Gastrocnemius medialis (tissue), 4 donors: ENCODE measurements at regions not wholly inside any gene's neighbourhood (a gene's known extent, or its start where the extent isn't known, plus 50 kb on each side); places are given as distances from the start of the nearest gene placed in this dataset.
"Not testable (repeated sequence)": the region's sequence is repeated elsewhere in the genome, so short reads cannot be mapped to it uniquely, and the experiment has no call there.

Source experiments
- ATAC-seq, 2 donors: fragments of 150-250 bp; one replicate each; pipeline ENCODE4 v1.9.1; 2016
- DNase-seq, 2 donors: peaks; one replicate each; pipeline ENCODE4 v3.0.0-alpha.2; 2019
- H3K27ac ChIP-seq, 4 donors: fragments of 200-600 bp; sonication (generic); 1 replicate in 1 of 4; 2 replicates in 3 of 4; pipeline ENCODE4 v1.5.1; 2016 to 2018; ENCODE audit warnings: mild to moderate bottlenecking in 2 of 4, moderate library complexity in 1 of 4
- H3K27me3 ChIP-seq, 3 donors: fragments of 200-600 bp; sonication (generic) in 2 of 3; 1 replicate in 1 of 3; 2 replicates in 2 of 3; pipeline versions ENCODE4 v1.5.1 to v1.6.0; 2016 to 2019; ENCODE audit warnings: mild to moderate bottlenecking in 1 of 3, moderate library complexity in 1 of 3
- H3K36me3 ChIP-seq, 2 donors: fragments of 200-600 bp; sonication (generic) in 1 of 2; one replicate each; pipeline ENCODE4 v1.5.1; 2017 to 2018
- H3K4me1 ChIP-seq, 2 donors: fragments of 200-600 bp; sonication (generic) in 1 of 2; one replicate each; pipeline ENCODE4 v1.5.1; 2016 to 2017; ENCODE audit warnings: mild to moderate bottlenecking in 2 of 2
- H3K4me3 ChIP-seq, 4 donors: fragments of 200-600 bp; sonication (generic) in 3 of 4; 1 replicate in 1 of 4; 2 replicates in 3 of 4; pipeline ENCODE4 v1.5.1; 2016 to 2019; ENCODE audit warnings: mild to moderate bottlenecking in 2 of 4
- H3K9me3 ChIP-seq, 3 donors: fragments of 200-600 bp; sonication (generic) in 2 of 3; 1 replicate in 1 of 3; 2 replicates in 2 of 3; pipeline ENCODE4 v1.5.1; 2016 to 2019
- POLR2A ChIP-seq, 2 donors: fragments of 450-650 bp; IDR thresholded peaks; one replicate each; pipeline ENCODE4 v1.6.1; 2017; ENCODE audit warnings: antibody characterized with exemption in 2 of 2, mild to moderate bottlenecking in 2 of 2, moderate library complexity in 2 of 2
- in situ Hi-C, 4 donors: fragments of 200-750 bp; cut with MboI; loops; one replicate each; pipeline versions ENCODE4 v1.15.0 to v1.8.0; 2017; ENCODE audit warnings: low sequenced_read_pairs in 4 of 4
- intact Hi-C: fragments of 100-400 bp; cut with DNase I; formaldehyde crosslinking; loops from one replicate; pipeline ENCODE4 v1.15.1; 2023; ENCODE audit warnings: low total_unique reads
- TF ChIP-seq, protein P1 (sequence below), 5 experiments: fragments of 450-650 bp in 3 of 5; fragments of 200-600 bp in 2 of 5; sonication (generic) in 2 of 5; IDR thresholded peaks in 4 of 5; conservative IDR thresholded peaks in 1 of 5; 1 replicate in 4 of 5; 2 replicates in 1 of 5; pipeline ENCODE4 v1.5.1; 2016 to 2019; ENCODE audit warnings: antibody characterized with exemption in 5 of 5, mild to moderate bottlenecking in 3 of 5, moderate library complexity in 3 of 5

DNA sequence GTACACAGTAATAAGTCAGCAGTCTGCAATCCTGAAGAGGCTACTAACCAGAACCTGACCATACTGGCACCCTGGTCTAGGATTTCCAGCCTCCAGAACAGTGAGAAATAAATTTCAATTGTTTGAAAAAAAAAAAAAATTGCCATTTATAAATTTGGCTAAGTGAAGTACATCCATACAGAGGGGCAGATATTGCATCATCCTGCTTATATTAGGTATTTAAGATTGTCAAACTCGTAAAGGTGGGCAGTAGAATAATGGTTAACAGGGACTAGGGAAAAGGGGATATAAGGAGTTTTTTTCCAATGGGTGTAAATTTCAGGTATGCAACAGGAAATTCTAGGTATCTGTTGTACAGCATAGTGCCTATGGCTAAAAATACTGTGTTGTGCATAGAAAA lies 1250.9 kb downstream of the BRINP3 start:
- Histone ChIP-seq H3K36me3 (no peaks in the 10 kb centered on the region), H3K4me3 (no peak overlapping the region), H3K4me1 (no peaks in the 10 kb centered on the region), H3K27ac (no peak overlapping the region), H3K9me3 (no peaks in the 10 kb centered on the region), H3K27me3 (no peaks in the 10 kb centered on the region)
- intact Hi-C loops (no loop called here), in situ Hi-C loops (no loop called here)
- no peak for ATAC-seq
- no peak for DNase-seq
- no peak for TF ChIP-seq POLR2A (IDR thresholded peaks at IDR 0.05)
- TF ChIP-seq, protein P1, sequence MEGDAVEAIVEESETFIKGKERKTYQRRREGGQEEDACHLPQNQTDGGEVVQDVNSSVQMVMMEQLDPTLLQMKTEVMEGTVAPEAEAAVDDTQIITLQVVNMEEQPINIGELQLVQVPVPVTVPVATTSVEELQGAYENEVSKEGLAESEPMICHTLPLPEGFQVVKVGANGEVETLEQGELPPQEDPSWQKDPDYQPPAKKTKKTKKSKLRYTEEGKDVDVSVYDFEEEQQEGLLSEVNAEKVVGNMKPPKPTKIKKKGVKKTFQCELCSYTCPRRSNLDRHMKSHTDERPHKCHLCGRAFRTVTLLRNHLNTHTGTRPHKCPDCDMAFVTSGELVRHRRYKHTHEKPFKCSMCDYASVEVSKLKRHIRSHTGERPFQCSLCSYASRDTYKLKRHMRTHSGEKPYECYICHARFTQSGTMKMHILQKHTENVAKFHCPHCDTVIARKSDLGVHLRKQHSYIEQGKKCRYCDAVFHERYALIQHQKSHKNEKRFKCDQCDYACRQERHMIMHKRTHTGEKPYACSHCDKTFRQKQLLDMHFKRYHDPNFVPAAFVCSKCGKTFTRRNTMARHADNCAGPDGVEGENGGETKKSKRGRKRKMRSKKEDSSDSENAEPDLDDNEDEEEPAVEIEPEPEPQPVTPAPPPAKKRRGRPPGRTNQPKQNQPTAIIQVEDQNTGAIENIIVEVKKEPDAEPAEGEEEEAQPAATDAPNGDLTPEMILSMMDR (IDR thresholded peaks at IDR 0.05 in 4 of 5, conservative IDR thresholded peaks at IDR 0.05 in 1 of 5): no peak

GRCh38 chr1:189237008-189237407 lies 1240.7 kb downstream of the BRINP3 start:
- Histone ChIP-seq H3K4me3 (no peak overlapping the region), H3K27ac (no peak overlapping the region), H3K36me3 (no peaks in the 10 kb centered on the region), H3K9me3 (no peaks in the 10 kb centered on the region), H3K27me3 (no peaks in the 10 kb centered on the region), H3K4me1 (no peaks in the 10 kb centered on the region)
- no peak for DNase-seq
- TF ChIP-seq POLR2A (IDR thresholded peaks at IDR 0.05): no peak
- TF ChIP-seq, protein P1 (IDR thresholded peaks at IDR 0.05 in 4 of 5, conservative IDR thresholded peaks at IDR 0.05 in 1 of 5): no peak
- ATAC-seq: no peak
- in situ Hi-C loops (no loop called here), intact Hi-C loops (no loop called here)

DNA sequence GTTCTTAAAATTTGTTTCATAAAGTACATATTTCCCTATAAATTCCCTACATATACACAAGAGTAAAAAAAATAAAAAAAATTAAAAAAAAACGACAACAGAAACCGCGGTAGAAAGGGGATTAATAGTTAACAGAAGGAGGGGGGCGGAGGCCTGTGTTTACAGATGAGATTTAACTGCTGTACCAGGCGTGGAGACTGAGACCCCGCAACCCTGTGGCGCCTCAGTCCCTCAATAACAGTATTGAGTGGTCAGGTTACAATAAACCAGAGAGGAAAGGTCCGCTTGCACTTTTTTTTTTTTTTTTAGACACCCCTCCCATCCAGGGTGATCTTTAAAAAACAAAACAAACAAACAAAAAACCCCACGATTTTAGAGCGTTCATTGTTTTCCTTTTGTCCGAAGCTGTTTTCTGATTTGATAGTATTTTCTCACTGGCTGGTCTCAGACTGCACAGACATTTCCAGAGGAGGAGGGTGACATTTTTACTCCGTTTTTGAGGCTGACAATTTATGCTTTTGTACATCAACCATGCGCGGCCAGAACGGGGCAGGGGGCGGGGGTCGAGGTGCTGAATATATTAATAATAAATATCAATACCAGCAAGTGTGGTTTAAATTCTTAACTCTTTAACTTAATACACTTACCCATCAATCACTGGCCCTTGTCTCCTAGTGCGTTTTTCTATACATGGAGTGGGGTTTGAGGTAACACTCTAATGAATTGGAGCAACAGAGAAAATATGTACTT lies 1223.9 kb downstream of the BRINP3 start:
- Histone ChIP-seq H3K9me3 (no peaks in the 10 kb centered on the region), H3K27ac (no peak overlapping the region), H3K27me3 (no peaks in the 10 kb centered on the region), H3K4me1 (no peaks in the 10 kb centered on the region), H3K4me3 (no peak overlapping the region), H3K36me3 (no peaks in the 10 kb centered on the region)
- DNase-seq (no peak), ATAC-seq (no peak)
- TF ChIP-seq POLR2A (IDR thresholded peaks at IDR 0.05): no peak
- TF ChIP-seq, protein P1 (IDR thresholded peaks at IDR 0.05 in 4 of 5, conservative IDR thresholded peaks at IDR 0.05 in 1 of 5): no peak
- in situ Hi-C loops: no loop called here
- intact Hi-C loops: no loop called here

DNA sequence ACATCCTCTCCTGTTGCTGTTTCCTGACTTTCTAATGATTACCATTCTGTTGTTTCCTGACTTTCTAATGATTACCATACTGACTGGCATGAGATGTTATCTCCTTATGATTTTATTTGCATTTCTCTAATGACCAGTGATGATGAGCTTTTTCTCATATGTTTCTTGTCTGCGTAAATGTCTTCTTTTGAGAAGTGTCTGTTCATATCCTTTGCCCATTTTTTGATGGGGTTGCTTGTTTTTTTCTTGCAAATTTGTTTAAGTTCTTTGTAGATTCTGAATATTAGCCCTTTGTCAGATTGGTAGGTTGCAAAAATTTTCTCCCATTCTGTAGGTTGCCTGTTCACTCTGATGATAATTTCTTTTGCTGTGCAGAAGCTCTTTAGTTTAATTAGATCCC lies 1216.5 kb downstream of the BRINP3 start:
- intact Hi-C loops, in situ Hi-C loops, ATAC-seq, DNase-seq, H3K27ac ChIP-seq, H3K9me3 ChIP-seq, H3K27me3 ChIP-seq, H3K36me3 ChIP-seq, H3K4me3 ChIP-seq, H3K4me1 ChIP-seq: not testable (repeated sequence)

DNA sequence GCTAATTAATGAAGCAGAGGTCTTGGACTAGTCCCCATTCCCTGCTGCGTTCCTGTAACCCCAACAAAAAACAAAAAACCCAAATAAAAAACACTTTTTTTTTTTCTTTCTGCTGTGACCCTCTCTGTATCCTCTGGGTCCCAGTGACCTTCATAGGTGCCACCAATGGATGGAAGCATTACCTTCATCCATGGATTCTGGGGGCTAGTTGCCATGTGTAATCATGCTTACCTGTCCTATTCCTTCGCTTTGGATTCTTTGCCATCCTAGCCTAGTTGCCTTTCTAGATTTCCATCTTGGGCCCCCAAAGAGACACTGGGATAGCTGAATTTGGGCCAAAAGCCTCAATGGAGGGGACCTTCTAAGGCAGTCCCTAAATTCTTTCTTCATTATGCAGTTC lies 1208.7 kb downstream of the BRINP3 start:
- in situ Hi-C loops: no loop called here
- no peak for ATAC-seq
- peaks cover 0 to 6% (median 0%) of the 10 kb centered on the region in 3 donors for H3K9me3 ChIP-seq

More for the DNA sequence above, 1208.7 kb downstream of the BRINP3 start:
- DNase-seq: no peak
- Histone ChIP-seq H3K27me3 (no peaks in the 10 kb centered on the region), H3K36me3 (no peaks in the 10 kb centered on the region), H3K27ac (no peak overlapping the region), H3K4me1 (no peaks in the 10 kb centered on the region), H3K4me3 (no peak overlapping the region)
- TF ChIP-seq, protein P1 (IDR thresholded peaks at IDR 0.05 in 4 of 5, conservative IDR thresholded peaks at IDR 0.05 in 1 of 5): no peak
- no peak for TF ChIP-seq POLR2A (IDR thresholded peaks at IDR 0.05)
- intact Hi-C loops: no loop called here
